ENCODE measurements at regions not wholly inside any gene's neighbourhood (a gene's known extent, or its start where the extent isn't known, plus 50 kb on each side); places are given as distances from the start of the nearest gene placed in this dataset.
"Not testable (repeated sequence)": the region's sequence is repeated elsewhere in the genome, so short reads cannot be mapped to it uniquely, and the experiment has no call there.

DNA sequence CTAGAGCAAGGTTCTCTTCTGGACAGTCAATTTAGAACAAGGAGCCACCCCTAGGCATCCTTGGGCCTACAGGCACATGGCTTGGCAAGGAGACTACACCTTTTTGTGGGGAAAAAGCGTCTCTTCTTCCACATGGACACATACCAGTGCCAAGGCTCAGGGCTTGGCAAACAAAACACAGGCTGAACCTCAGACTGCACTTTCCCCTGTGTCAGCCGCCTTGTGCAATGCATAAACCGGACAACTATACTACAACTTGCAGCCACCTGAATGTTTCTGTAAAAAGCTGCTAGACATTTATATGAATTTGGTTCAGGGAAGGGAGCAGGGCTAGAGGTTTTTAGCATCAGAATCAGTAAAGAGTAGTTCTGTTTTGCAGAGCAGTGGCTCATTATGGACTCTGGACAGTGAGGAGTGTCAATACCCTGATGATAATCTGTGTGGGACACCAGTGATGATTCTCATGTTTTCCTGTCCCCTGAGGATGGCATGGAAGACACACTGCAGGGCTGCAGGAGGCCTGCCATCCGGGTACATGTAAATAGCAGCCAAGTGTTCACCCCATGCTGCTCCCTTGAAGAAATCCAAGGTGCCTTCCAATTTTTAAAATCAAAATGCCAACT, 118.9 kb downstream of the GATA3 start:
- Histone ChIP-seq H3K27me3 (replicated peaks; ENCODE audit: control insufficient read depth, insufficient read depth, low read length) (no peaks in the 10 kb centered on the region), H3K9me3 (peaks cover 10% of the 10 kb centered on the region; the same call in 1 of the 2 replicates), H3K4me3 (ENCODE audit: low read depth, low read length) (no peak overlapping the region), H3K36me3 (ENCODE audit: control insufficient read depth, insufficient read depth, low read length) (no peaks in the 10 kb centered on the region), H3K4me1 (peaks cover 13% of the 10 kb centered on the region)
- ChIA-PET CTCF (no interaction called here), POLR2A (no interaction called here)
- H3K4me3 Mint-ChIP-seq (ENCODE audit: unreplicated experiment): no peak overlapping the region
- intact Hi-C loops (cut with micrococcal nuclease; ENCODE audit: unreplicated experiment): no loop called here
- no peaks in the 10 kb centered on the region for H3K27me3 Mint-ChIP-seq (ENCODE audit: insufficient read depth, unreplicated experiment)
- DNase-seq: no peak
- BruUV-seq (replicated peaks): no TSS peak
- no peak for TF ChIP-seq CTCF (IDR thresholded peaks at IDR 0.05; ENCODE audit: insufficient read depth in 1 of 2, low read depth in 1 of 2, low read length in 1 of 2, severe bottlenecking in 1 of 2, unreplicated experiment in 1 of 2)
- no peak overlapping the region for H3K27ac Mint-ChIP-seq (ENCODE audit: unreplicated experiment)
- peaks cover 25% of the 10 kb centered on the region for H3K9me3 Mint-ChIP-seq (ENCODE audit: unreplicated experiment)
- H3K4me1 Mint-ChIP-seq (ENCODE audit: low read depth, unreplicated experiment): peaks cover 9% of the 10 kb centered on the region
- H3K36me3 Mint-ChIP-seq (ENCODE audit: insufficient read depth, unreplicated experiment): no peaks in the 10 kb centered on the region

- ChIA-PET POLR2A (no interaction called here), CTCF (no interaction called here)
- Histone ChIP-seq H3K4me3 (ENCODE audit: low read depth, low read length) (no peak overlapping the region), H3K9me3 (peaks cover 7% of the 10 kb centered on the region; the same call in 1 of the 2 replicates), H3K36me3 (ENCODE audit: control insufficient read depth, insufficient read depth, low read length) (no peaks in the 10 kb centered on the region), H3K4me1 (peaks cover 13% of the 10 kb centered on the region), H3K27me3 (replicated peaks; ENCODE audit: control insufficient read depth, insufficient read depth, low read length) (no peaks in the 10 kb centered on the region)
- no TSS peak for BruUV-seq (replicated peaks)
- TF ChIP-seq CTCF (IDR thresholded peaks at IDR 0.05; ENCODE audit: insufficient read depth in 1 of 2, low read depth in 1 of 2, low read length in 1 of 2, severe bottlenecking in 1 of 2, unreplicated experiment in 1 of 2): no peak
- Mint-ChIP-seq H3K9me3 (ENCODE audit: unreplicated experiment) (peaks cover 20% of the 10 kb centered on the region), H3K4me3 (ENCODE audit: unreplicated experiment) (no peak overlapping the region), H3K27me3 (ENCODE audit: insufficient read depth, unreplicated experiment) (no peaks in the 10 kb centered on the region), H3K27ac (ENCODE audit: unreplicated experiment) (no peak overlapping the region), H3K4me1 (ENCODE audit: low read depth, unreplicated experiment) (peaks cover 9% of the 10 kb centered on the region), H3K36me3 (ENCODE audit: insufficient read depth, unreplicated experiment) (no peaks in the 10 kb centered on the region)
- no peak for DNase-seq
- intact Hi-C loops (cut with micrococcal nuclease; ENCODE audit: unreplicated experiment): no loop called here
Measured at GRCh38 chr10:8173866-8174243, 119.4 kb downstream of the GATA3 start.

DNA sequence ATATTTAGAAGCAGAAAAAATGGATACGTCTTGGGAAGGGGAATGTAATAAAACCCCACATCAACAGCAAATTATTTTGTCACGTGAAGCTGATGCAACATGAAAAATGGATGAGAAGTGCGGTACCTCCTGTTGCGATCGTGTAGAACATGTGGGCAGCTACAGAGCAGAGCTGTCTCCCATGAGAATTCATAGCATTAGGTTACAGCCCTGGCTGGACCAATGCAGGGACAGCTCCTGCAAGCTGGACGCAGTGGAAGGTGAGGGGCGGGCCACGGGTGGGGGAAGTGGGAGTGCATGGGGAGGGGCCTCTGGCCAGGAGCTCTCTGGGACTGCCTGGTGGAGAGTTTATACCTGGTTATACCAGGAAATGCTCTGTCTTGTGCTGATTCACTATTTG, 120.3 kb downstream of the GATA3 start:
- intact Hi-C loops (cut with micrococcal nuclease; ENCODE audit: unreplicated experiment): no loop called here
- Histone ChIP-seq H3K9me3 (no peaks in the 10 kb centered on the region), H3K36me3 (ENCODE audit: control insufficient read depth, insufficient read depth, low read length) (no peaks in the 10 kb centered on the region), H3K4me1 (peaks cover 13% of the 10 kb centered on the region), H3K27me3 (replicated peaks; ENCODE audit: control insufficient read depth, insufficient read depth, low read length) (no peaks in the 10 kb centered on the region), H3K4me3 (ENCODE audit: low read depth, low read length) (no peak overlapping the region)
- Mint-ChIP-seq H3K27ac (ENCODE audit: unreplicated experiment) (no peak overlapping the region), H3K27me3 (ENCODE audit: insufficient read depth, unreplicated experiment) (no peaks in the 10 kb centered on the region), H3K36me3 (ENCODE audit: insufficient read depth, unreplicated experiment) (no peaks in the 10 kb centered on the region), H3K4me1 (ENCODE audit: low read depth, unreplicated experiment) (peaks cover 9% of the 10 kb centered on the region), H3K4me3 (ENCODE audit: unreplicated experiment) (no peak overlapping the region), H3K9me3 (ENCODE audit: unreplicated experiment) (peaks cover 15% of the 10 kb centered on the region)
- POLR2A ChIA-PET: no interaction called here
- TF ChIP-seq CTCF (IDR thresholded peaks at IDR 0.05; ENCODE audit: insufficient read depth in 1 of 2, low read depth in 1 of 2, low read length in 1 of 2, severe bottlenecking in 1 of 2, unreplicated experiment in 1 of 2): no peak
- peak; percentile 40 to 78 for DNase-seq
- BruUV-seq (replicated peaks): no TSS peak
- CTCF ChIA-PET: no interaction called here

DNA sequence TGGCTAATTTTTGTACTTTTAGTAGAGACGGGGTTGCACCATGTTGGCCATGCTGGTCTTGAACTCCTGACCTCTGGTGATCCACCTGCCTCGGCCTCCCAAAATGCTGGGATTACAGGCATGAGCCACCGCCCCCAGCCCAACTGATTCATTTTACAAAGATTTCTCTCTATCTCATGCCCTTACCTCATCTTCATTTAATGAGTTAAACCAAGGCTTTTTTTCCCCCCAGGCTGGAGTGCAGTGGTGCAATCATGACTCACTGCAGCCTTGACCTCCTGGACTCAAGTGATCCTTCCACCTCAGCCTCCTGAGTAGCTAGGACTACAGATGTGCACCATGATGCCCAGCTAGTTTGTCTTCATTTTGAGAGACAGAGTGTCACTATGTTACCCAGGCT, 123.0 kb downstream of the GATA3 start:
- peak in 1 of 2 experiments; percentile 8 for DNase-seq
- intact Hi-C loops (cut with micrococcal nuclease; ENCODE audit: unreplicated experiment); H3K27ac Mint-ChIP-seq (ENCODE audit: unreplicated experiment); H3K9me3 Mint-ChIP-seq (ENCODE audit: unreplicated experiment); CTCF ChIA-PET; BruUV-seq (replicated peaks); H3K27me3 Mint-ChIP-seq (ENCODE audit: insufficient read depth, unreplicated experiment); H3K4me3 Mint-ChIP-seq (ENCODE audit: unreplicated experiment); H3K36me3 Mint-ChIP-seq (ENCODE audit: insufficient read depth, unreplicated experiment); POLR2A ChIA-PET; H3K4me3 ChIP-seq (ENCODE audit: low read depth, low read length); H3K9me3 ChIP-seq; H3K27me3 ChIP-seq (replicated peaks; ENCODE audit: control insufficient read depth, insufficient read depth, low read length); H3K36me3 ChIP-seq (ENCODE audit: control insufficient read depth, insufficient read depth, low read length): not testable (repeated sequence)
- peaks cover 13% of the 10 kb centered on the region for H3K4me1 ChIP-seq
- H3K4me1 Mint-ChIP-seq (ENCODE audit: low read depth, unreplicated experiment): peaks cover 16% of the 10 kb centered on the region

DNA sequence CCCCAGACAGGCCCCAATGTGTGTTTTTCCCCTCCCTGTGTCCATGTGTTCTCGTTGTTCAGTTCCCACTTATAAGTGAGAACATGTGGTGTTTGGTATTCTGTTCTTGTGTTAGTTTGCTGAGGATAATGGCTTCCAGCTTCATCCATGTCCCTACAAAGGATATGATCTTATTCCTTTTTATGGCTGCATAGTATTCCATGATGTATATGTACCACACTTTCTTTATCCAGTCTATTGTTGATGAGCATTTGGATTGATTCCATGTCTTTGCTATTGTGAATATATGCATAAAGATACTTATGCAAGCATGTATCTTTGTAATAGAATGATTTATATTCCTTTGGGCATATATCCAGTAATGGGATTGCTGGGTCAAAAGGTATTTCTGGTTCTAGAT, 125.3 kb downstream of the GATA3 start:
- H3K4me3 Mint-ChIP-seq (ENCODE audit: unreplicated experiment); DNase-seq; H3K4me3 ChIP-seq (ENCODE audit: low read depth, low read length); H3K36me3 ChIP-seq (ENCODE audit: control insufficient read depth, insufficient read depth, low read length); H3K27me3 Mint-ChIP-seq (ENCODE audit: insufficient read depth, unreplicated experiment); CTCF ChIA-PET; H3K9me3 Mint-ChIP-seq (ENCODE audit: unreplicated experiment); POLR2A ChIA-PET; H3K27me3 ChIP-seq (replicated peaks; ENCODE audit: control insufficient read depth, insufficient read depth, low read length); H3K4me1 Mint-ChIP-seq (ENCODE audit: low read depth, unreplicated experiment); H3K4me1 ChIP-seq; H3K27ac Mint-ChIP-seq (ENCODE audit: unreplicated experiment); H3K36me3 Mint-ChIP-seq (ENCODE audit: insufficient read depth, unreplicated experiment); BruUV-seq (replicated peaks); H3K9me3 ChIP-seq: not testable (repeated sequence)
- intact Hi-C loops (cut with micrococcal nuclease; ENCODE audit: unreplicated experiment): loop anchor here (5.0 kb wide), 1 partner anchor 42 kb away; no protein-coding TSS in a partner anchor
